ENCODE measurements at regions not wholly inside any gene's neighbourhood (a gene's known extent, or its start where the extent isn't known, plus 50 kb on each side); places are given as distances from the start of the nearest gene placed in this dataset.

DNA sequence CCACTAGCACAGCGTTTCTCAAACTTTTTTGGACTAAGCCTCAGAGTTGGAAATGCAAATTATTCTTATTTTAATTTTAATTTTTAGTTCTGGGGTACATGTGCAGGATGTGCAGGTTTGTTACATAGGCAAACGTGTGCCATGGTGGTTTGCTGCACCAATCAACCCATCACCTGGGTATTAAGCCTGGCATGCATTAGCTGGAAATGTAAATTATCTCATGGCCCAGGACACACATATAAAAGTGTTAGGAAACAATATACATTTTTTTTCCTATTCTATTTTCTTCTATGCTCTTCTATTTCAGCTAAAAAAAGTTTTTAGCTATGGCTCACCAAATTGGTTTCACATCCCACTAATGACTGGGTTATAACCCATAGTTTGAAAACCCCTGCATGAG is 73.3 kb upstream of the LRIG1 start:
- no peak overlapping the region for H3K9ac ChIP-seq (ENCODE audit: low read length)
- peaks cover 22% of the 10 kb centered on the region for H3K4me1 ChIP-seq (ENCODE audit: control insufficient read depth, insufficient read depth, low read length)
- no peaks in the 10 kb centered on the region for H3K36me3 ChIP-seq (ENCODE audit: control insufficient read depth, insufficient read depth, low read length)
- peaks cover 6% of the 10 kb centered on the region; the same call in 1 of the 2 replicates for H3K9me3 ChIP-seq (ENCODE audit: control insufficient read depth, insufficient read depth, low read depth, low read length)
- H3K27ac ChIP-seq (ENCODE audit: low read depth, low read length): no peak overlapping the region
- no peak overlapping the region for H3K4me3 ChIP-seq (ENCODE audit: low read depth, low read length)
- H3K27me3 ChIP-seq (ENCODE audit: control insufficient read depth, insufficient read depth, low read length): no peaks in the 10 kb centered on the region; the same call in 1 of the 2 replicates

DNA sequence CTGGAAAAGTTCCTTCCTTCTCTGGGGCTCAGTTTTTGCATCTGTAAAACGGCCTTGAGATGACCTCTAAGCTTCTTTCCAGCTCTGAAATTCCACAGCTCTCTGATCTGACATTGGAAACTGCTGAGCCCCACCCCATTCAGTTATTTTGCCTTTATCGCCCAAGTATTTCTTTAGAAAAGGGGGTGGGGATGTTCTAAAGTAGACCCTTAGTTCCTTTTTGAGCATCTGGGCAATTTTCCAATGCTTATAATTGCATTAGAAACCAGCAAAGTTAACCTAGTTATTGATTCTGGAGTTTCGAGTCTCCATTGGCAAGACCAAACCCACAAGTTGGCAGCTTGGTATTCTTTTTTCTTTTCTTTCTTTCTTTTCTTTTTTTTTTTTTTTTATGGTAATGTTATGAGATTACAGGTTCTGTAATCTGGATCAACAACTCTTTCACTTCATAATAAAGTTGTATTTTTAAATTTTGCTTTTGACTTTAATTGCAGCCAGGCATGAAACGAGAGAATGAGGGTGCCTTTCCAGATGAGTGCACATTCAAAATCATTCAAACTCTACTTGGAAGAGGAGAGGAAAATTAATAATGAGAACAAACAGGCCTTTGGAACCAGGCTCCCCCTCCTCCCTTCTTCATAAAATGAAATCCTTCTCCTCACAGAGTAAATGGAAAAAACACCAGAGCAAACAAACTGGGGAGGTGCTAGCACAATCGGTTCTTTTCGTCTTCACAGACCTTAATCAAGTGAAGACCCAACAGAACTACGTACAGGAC is 76.8 kb upstream of the LRIG1 start:
- no peak overlapping the region for H3K27ac ChIP-seq (ENCODE audit: low read depth, low read length)
- no peak overlapping the region for H3K9ac ChIP-seq (ENCODE audit: low read length)
- peaks cover 11% of the 10 kb centered on the region; the same call in 1 of the 2 replicates for H3K9me3 ChIP-seq (ENCODE audit: control insufficient read depth, insufficient read depth, low read depth, low read length)
- H3K36me3 ChIP-seq (ENCODE audit: control insufficient read depth, insufficient read depth, low read length): no peaks in the 10 kb centered on the region
- H3K27me3 ChIP-seq (ENCODE audit: control insufficient read depth, insufficient read depth, low read length): no peaks in the 10 kb centered on the region
- H3K4me3 ChIP-seq (ENCODE audit: low read depth, low read length): no peak overlapping the region
- peaks cover 11% of the 10 kb centered on the region for H3K4me1 ChIP-seq (ENCODE audit: control insufficient read depth, insufficient read depth, low read length)

- H3K9ac ChIP-seq (ENCODE audit: low read length): no peak overlapping the region
- no peak overlapping the region for H3K4me3 ChIP-seq (ENCODE audit: low read depth, low read length)
- no peak overlapping the region for H3K27ac ChIP-seq (ENCODE audit: low read depth, low read length)
- no peaks in the 10 kb centered on the region for H3K36me3 ChIP-seq (ENCODE audit: control insufficient read depth, insufficient read depth, low read length)
- H3K4me1 ChIP-seq (ENCODE audit: control insufficient read depth, insufficient read depth, low read length): peaks cover 3% of the 10 kb centered on the region; the same call in 1 of the 2 replicates
- H3K27me3 ChIP-seq (ENCODE audit: control insufficient read depth, insufficient read depth, low read length): no peaks in the 10 kb centered on the region
- peaks cover 11% of the 10 kb centered on the region; the same call in 1 of the 2 replicates for H3K9me3 ChIP-seq (ENCODE audit: control insufficient read depth, insufficient read depth, low read depth, low read length)
These were observed 80.4 kb upstream of the LRIG1 start for GRCh38 chr3:66581256-66581655.

DNA sequence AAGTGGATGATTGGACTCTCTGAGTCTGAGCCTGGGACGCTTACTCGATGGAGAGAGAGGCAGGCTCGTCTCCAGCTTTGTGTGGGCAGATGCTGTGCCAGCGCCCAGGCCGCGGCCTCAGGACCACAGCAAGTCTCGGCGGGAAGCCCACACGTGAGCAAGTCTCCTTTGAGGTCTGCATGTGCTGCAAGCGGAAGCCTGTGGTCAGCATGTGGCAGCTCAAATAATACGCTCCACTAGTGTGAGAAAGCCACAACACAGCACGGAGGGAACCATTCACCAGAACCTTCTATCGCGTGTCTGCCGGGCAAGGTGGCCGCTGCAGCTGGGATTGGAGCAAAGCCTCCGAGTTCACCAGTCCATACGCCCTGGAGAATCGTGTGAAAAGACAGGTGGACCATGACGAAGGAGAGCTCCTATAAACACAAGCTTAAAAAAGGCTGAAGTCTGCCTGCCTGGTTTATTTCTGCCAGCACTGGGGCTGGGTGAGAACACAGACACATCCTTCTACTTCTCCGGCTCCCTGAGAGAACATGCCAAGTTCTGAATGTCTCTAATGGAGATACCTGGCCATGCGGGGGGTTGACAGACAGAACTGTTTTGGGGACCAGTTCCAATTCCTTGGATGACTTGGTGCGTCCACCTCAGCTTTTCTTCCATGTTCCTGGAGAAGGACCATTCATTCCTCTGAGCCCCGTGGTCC is 82.0 kb upstream of the LRIG1 start:
- Histone ChIP-seq H3K4me1 (ENCODE audit: control insufficient read depth, insufficient read depth, low read length) (peaks cover 3% of the 10 kb centered on the region; the same call in 1 of the 2 replicates), H3K9ac (ENCODE audit: low read length) (no peak overlapping the region), H3K27ac (ENCODE audit: low read depth, low read length) (no peak overlapping the region), H3K9me3 (ENCODE audit: control insufficient read depth, insufficient read depth, low read depth, low read length) (peaks cover 11% of the 10 kb centered on the region; the same call in 1 of the 2 replicates), H3K4me3 (ENCODE audit: low read depth, low read length) (no peak overlapping the region), H3K27me3 (ENCODE audit: control insufficient read depth, insufficient read depth, low read length) (no peaks in the 10 kb centered on the region), H3K36me3 (ENCODE audit: control insufficient read depth, insufficient read depth, low read length) (no peaks in the 10 kb centered on the region)

GRCh38 chr3:66583424-66584040 is 82.7 kb upstream of the LRIG1 start:
- Histone ChIP-seq H3K9ac (ENCODE audit: low read length) (no peak overlapping the region), H3K36me3 (ENCODE audit: control insufficient read depth, insufficient read depth, low read length) (no peaks in the 10 kb centered on the region), H3K9me3 (ENCODE audit: control insufficient read depth, insufficient read depth, low read depth, low read length) (peaks cover 8% of the 10 kb centered on the region; the same call in 1 of the 2 replicates), H3K4me3 (ENCODE audit: low read depth, low read length) (no peak overlapping the region), H3K4me1 (ENCODE audit: control insufficient read depth, insufficient read depth, low read length) (peaks cover 3% of the 10 kb centered on the region; the same call in 1 of the 2 replicates), H3K27me3 (ENCODE audit: control insufficient read depth, insufficient read depth, low read length) (no peaks in the 10 kb centered on the region), H3K27ac (ENCODE audit: low read depth, low read length) (no peak overlapping the region)

GRCh38 chr3:66585520-66586095 is 84.8 kb upstream of the LRIG1 start:
- Histone ChIP-seq H3K27me3 (ENCODE audit: control insufficient read depth, insufficient read depth, low read length) (no peaks in the 10 kb centered on the region), H3K9me3 (ENCODE audit: control insufficient read depth, insufficient read depth, low read depth, low read length) (no peaks in the 10 kb centered on the region), H3K9ac (ENCODE audit: low read length) (no peak overlapping the region)

DNA sequence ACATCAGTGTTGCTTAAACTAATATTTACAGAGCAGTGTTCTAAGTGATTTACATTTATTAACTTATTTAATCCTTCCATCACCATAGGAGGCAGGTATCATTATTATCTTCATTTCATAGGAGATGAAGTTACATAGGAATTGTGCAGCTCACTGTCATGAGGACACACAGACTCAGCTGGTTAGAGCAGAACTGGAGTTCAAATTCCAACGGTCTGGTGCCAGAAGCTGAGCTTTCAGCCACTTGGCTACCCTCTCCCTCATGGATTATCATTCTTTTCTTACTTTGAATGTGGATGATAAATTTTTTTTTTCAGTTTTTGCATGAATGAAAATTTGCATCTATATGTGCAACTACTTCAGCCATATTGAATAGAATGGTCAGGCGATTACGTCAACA is 86.0 kb upstream of the LRIG1 start:
- no peak overlapping the region for H3K9ac ChIP-seq (ENCODE audit: low read length)
- no peaks in the 10 kb centered on the region for H3K36me3 ChIP-seq (ENCODE audit: control insufficient read depth, insufficient read depth, low read length)
- no peak overlapping the region for H3K27ac ChIP-seq (ENCODE audit: low read depth, low read length)
- H3K9me3 ChIP-seq (ENCODE audit: control insufficient read depth, insufficient read depth, low read depth, low read length): no peaks in the 10 kb centered on the region
- no peak overlapping the region for H3K4me3 ChIP-seq (ENCODE audit: low read depth, low read length)
- H3K27me3 ChIP-seq (ENCODE audit: control insufficient read depth, insufficient read depth, low read length): no peaks in the 10 kb centered on the region
- H3K4me1 ChIP-seq (ENCODE audit: control insufficient read depth, insufficient read depth, low read length): peaks cover 7% of the 10 kb centered on the region

More at GRCh38 chr3:66585520-66586095, 84.8 kb upstream of the LRIG1 start:
- H3K4me1 ChIP-seq (ENCODE audit: control insufficient read depth, insufficient read depth, low read length): peaks cover 3% of the 10 kb centered on the region; the same call in 1 of the 2 replicates
- H3K36me3 ChIP-seq (ENCODE audit: control insufficient read depth, insufficient read depth, low read length): no peaks in the 10 kb centered on the region
- H3K27ac ChIP-seq (ENCODE audit: low read depth, low read length): no peak overlapping the region
- H3K4me3 ChIP-seq (ENCODE audit: low read depth, low read length): no peak overlapping the region

- H3K9me3 ChIP-seq (ENCODE audit: control insufficient read depth, insufficient read depth, low read depth, low read length): no peaks in the 10 kb centered on the region
- no peak overlapping the region for H3K4me3 ChIP-seq (ENCODE audit: low read depth, low read length)
- H3K36me3 ChIP-seq (ENCODE audit: control insufficient read depth, insufficient read depth, low read length): no peaks in the 10 kb centered on the region
- no peak overlapping the region for H3K9ac ChIP-seq (ENCODE audit: low read length)
- H3K27me3 ChIP-seq (ENCODE audit: control insufficient read depth, insufficient read depth, low read length): no peaks in the 10 kb centered on the region
- no peak overlapping the region for H3K27ac ChIP-seq (ENCODE audit: low read depth, low read length)
- peaks cover 23% of the 10 kb centered on the region for H3K4me1 ChIP-seq (ENCODE audit: control insufficient read depth, insufficient read depth, low read length)
These were observed 87.6 kb upstream of the LRIG1 start for GRCh38 chr3:66588340-66588847.

DNA sequence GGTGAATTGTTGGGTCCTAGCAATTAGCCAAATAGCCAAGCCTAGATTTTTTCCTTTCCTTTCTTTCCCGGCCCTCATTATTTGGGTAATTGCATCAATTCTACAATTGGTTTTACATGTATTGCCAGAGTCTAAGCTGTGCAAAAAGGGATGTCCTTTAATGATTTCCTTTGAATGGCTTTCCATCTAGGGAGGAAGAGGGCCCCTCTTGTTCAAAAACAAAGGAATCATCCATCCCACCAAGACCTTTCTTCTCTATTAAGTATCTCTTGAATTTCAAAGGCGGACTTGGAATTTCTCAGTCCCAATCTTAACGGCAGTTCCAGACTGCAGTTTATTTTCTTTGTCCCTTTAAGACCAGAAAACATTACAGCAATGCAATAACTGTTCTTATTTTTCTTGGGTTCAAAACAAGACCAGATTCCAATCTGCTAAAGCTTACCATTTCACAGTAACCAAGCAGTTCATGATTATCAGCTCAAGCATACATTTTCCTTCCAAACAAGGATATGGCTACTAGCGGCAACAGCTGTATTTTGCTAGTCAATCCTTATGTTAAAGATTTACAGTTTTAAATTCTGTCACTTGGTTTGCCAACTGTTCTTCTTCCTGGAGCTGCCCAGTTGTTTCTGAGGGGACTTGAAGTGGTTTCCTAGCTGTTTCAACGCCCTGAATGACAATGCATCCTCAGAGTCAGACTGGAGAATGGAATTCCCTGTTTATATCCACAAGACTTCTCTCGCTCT is 91.4 kb upstream of the LRIG1 start:
- H3K27me3 ChIP-seq (ENCODE audit: control insufficient read depth, insufficient read depth, low read length): no peaks in the 10 kb centered on the region
- H3K9me3 ChIP-seq (ENCODE audit: control insufficient read depth, insufficient read depth, low read depth, low read length): no peaks in the 10 kb centered on the region
- no peaks in the 10 kb centered on the region for H3K36me3 ChIP-seq (ENCODE audit: control insufficient read depth, insufficient read depth, low read length)
- H3K9ac ChIP-seq (ENCODE audit: low read length): peak overlapping the region; percentile 1
- 0 out of 2 replicates have a peak overlapping the region, but pooled peaks have one; percentile 4 for H3K4me3 ChIP-seq (ENCODE audit: low read depth, low read length)
- peaks cover 26% of the 10 kb centered on the region for H3K4me1 ChIP-seq (ENCODE audit: control insufficient read depth, insufficient read depth, low read length)
- H3K27ac ChIP-seq (ENCODE audit: low read depth, low read length): peak overlapping the region; percentile 40; the same call in 1 of the 2 replicates

Measured in HUES6 (cell line).